GM21723 (cell line): ENCODE measurements at regions not wholly inside any gene's neighbourhood (a gene's known extent, or its start where the extent isn't known, plus 50 kb on each side); places are given as distances from the start of the nearest gene placed in this dataset.

Experiments used
- ATAC-seq: cut with Tn5 transposase; IDR thresholded peaks from one replicate; pipeline ENCODE4 v1.9.1; 2021; ENCODE audit warnings: mild to moderate bottlenecking, moderate library complexity; ENCODE audit not compliant: unreplicated experiment

- ATAC-seq: no peak
These were observed 130.2 kb downstream of the SLC38A6 start for GRCh38 chr14:61111209-61111665.

DNA sequence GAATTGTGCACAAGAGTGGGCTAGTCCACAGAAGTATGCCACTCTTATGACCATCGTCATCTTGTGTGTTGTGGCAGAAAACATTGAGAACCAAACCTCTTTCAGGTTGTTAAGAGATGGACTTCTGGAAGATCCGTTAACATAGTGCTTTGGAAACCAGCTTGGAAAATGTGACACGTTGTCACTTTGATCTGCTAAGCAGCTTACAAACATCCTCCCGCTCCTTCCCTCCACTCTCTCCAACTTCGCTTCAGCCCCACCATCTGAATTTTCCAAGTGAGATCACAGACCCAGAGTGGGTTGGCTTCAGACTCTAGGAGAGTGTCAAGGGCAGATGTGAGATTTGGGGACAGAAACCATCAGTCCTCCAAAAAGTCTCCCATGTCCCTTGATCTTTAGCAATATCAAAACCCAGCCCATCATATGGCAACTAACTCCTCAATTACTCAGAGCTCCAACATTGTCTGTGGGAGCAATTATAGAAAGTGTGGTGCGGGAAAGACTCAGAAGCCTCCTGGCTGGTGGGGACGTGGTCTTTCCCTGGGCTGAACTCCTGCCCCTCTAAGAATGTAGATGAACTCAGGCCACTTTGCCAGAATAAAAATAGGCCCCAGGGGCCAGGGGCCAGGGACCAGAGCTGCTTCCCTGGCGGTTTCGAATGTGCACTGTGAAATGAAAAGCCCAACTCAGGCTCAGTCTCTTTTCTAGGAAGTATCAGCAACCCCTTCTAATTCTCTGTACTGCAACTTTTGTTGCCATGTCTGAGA, 129.5 kb downstream of the SLC38A6 start:
- no peak for ATAC-seq

DNA sequence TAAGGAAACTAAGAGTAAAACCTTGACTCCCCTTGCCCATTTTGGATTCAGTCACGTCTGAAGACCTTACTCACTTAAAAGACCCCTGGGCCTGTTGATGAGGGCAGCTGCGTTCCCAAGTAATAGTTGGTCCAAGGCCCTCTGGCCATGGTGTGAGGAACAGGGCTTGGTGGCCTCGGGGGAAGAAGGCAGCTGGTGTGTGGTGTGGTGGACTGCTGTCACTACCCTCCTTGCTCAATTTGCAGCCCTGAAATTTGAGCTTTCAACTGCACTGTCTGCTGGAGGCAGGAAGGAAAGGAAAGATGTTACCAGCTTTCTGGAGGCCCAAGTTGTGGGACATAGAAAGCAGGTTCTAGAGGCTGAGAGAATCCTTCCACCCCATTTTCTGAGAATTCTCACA, 128.2 kb downstream of the SLC38A6 start:
- ATAC-seq: no peak

- no peak for ATAC-seq
These were observed 127.6 kb downstream of the SLC38A6 start for GRCh38 chr14:61108496-61109141.

DNA sequence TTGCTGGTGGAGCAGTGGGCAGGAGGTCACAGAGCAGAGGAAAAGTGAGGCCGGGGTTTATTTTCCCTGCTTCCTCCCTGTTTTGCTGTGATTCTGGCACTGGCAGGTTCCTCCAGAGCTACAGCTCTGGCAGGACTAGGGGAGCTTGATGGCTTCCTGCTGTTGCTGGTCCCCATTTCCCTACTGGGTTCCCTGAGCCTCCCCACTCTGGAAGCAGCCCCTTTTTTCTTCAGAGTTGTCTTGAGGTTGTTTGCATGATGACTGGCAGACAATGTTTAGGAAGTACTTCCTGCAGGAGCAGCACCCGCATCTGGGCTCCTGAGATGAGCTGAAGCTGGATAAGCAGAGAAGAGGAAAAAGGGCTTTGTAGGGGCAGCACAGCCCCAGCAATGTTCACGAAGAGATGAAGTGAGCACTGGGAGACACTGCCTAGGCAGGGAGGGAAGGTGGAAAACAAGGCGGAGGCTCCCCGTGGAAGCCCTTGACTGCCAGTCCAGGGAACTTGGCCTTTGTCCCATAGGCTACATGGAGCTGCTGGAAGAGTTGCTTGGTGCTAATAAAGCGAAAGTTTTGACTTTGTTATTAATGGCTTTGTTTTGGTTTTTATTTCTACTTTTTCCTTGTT, 126.9 kb downstream of the SLC38A6 start:
- no peak for ATAC-seq

GRCh38 chr14:61106959-61107641, 126.1 kb downstream of the SLC38A6 start:
- ATAC-seq: no peak

DNA sequence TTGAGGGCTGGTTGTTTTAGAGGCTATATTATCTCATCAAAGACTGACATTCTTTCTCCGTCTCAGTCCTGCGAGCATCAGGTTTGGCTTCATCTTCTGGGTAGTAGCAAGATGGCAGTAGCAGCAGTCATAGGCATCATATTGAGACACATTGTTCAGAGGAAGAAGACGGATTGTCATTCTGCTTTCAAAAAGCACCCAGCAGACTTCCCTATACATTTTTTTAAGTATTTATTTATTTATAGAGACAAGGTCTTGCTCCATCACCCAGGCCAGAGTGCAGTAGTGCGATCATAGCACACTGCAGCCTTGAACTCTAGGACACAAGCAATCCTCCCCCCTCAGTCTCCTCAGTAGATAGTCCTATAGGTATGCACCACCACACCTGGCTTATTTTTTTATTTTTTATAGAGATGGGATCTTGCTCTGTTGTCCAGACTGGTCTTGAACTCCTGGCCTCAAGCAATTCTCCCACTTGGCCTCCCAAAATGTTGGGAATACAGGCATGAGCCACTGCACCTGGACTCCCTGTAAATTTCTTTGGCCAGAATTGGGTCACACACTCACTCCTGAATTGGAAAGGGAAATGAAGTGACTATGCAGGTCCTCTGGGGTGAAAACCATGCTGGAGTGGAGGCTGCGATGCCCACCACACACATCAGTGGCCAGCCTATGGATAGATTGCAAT, 125.4 kb downstream of the SLC38A6 start:
- no peak for ATAC-seq

DNA sequence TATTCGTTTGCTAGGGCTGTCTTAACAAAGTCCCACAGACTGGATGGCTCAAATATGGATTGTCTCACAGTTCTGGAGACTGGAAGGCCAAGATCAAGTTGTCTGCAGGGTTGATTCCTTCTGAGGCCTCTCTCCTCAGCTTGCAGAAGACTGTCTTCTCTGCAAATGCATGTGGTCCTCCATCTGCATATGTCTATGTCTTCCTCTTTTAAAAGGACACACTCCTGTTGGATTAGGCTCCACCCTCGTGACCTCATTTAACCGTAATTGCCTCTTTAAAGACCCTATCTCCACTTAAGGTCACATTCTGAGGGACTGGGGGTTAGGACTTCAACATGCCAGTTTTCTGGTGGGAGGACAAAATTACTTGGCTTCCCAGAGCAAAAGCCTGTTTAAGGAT, 123.3 kb downstream of the SLC38A6 start:
- ATAC-seq: peak; percentile 15

GRCh38 chr14:61103541-61104339, 122.7 kb downstream of the SLC38A6 start:
- ATAC-seq: peak; percentile 61

DNA sequence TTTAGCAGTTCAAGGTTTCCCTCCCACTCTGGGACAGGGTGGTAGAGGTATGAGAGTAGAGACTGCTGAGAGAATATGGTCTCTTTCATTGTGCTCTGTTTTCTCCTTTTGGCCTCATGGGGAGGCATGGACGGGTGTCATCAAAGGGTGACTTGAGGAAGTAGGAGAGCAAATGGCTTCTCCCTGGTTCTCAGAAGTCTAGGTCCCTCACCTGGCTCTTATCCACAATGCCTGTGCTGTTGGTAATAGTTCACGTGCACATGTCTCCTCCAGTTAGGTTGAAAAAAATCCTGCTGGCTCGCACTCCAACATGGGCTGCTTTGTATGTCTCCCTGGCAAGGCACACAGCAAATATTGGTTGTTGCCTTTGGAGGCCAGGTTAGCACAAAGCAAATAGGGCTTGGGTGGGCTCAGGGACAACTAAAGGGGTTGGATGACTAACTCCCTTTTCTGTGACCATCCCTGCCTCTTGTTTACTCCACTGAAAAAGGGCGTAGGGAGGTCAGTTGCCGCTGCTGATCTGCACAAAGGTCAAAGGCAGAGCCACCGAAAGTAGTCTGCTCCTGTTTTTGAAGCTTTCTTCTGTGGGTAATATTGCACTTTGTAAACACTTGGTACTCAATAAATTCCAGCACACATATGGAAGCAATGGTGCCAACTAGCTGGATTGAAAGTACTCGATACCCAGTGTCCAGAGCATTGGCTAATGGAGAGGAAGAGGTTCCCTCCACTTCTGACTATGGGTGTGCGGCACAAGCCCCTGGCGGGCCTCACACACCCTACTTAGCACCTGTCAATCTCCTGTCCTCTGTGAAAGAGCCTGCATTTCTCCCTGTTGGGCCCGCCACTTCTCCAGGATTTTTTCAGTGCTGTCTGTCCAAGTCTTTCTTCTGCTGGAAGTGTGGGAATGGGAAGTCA, 121.8 kb downstream of the SLC38A6 start:
- no peak for ATAC-seq
